GM23248 (cell line): ENCODE measurements at regions not wholly inside any gene's neighbourhood (a gene's known extent, or its start where the extent isn't known, plus 50 kb on each side); places are given as distances from the start of the nearest gene placed in this dataset.
"Not testable (repeated sequence)": the region's sequence is repeated elsewhere in the genome, so short reads cannot be mapped to it uniquely, and the experiment has no call there.

Experiments
- DNase-seq: peaks from one replicate; pipeline ENCODE4 v3.0.0-alpha.2; 2015
- H2AFZ ChIP-seq: fragments of 200-600 bp; sonication (generic); 2 replicates; pipeline ENCODE4 v1.6.1; 2016; ENCODE audit warnings: antibody characterized with exemption
- H3F3A ChIP-seq: fragments of 200-600 bp; sonication (generic); 2 replicates; pipeline ENCODE4 v1.6.1; 2016; ENCODE audit warnings: mild to moderate bottlenecking, antibody characterized with exemption, mixed run types; ENCODE audit not compliant: insufficient read depth
- H3K27ac ChIP-seq: fragments of 200-600 bp; sonication (generic); 2 replicates; pipeline ENCODE4 v1.5.1; 2016; ENCODE audit warnings: mild to moderate bottlenecking
- H3K27me3 ChIP-seq: fragments of 200-600 bp; sonication (generic); replicated peaks from 2 replicates; pipeline ENCODE4 v1.6.1; 2016; ENCODE audit warnings: mild to moderate bottlenecking; ENCODE audit not compliant: insufficient read depth
- H3K36me3 ChIP-seq: fragments of 200-600 bp; sonication (generic); 2 replicates; pipeline ENCODE4 v1.6.1; 2016; ENCODE audit warnings: low read depth, mild to moderate bottlenecking
- H3K4me1 ChIP-seq: fragments of 200-600 bp; sonication (generic); 2 replicates; pipeline ENCODE4 v1.6.1; 2016; ENCODE audit warnings: mild to moderate bottlenecking; ENCODE audit not compliant: insufficient read depth
- H3K4me2 ChIP-seq: fragments of 200-600 bp; sonication (generic); one replicate; pipeline ENCODE4 v1.6.1; 2016; ENCODE audit warnings: mild to moderate bottlenecking; ENCODE audit not compliant: unreplicated experiment
- H3K4me3 ChIP-seq: fragments of 200-600 bp; sonication (generic); 2 replicates; pipeline ENCODE4 v1.5.1; 2016; ENCODE audit warnings: mild to moderate bottlenecking
- H3K79me2 ChIP-seq: fragments of 200-600 bp; sonication (generic); 2 replicates; pipeline ENCODE4 v1.6.1; 2016; ENCODE audit warnings: mild to moderate bottlenecking; ENCODE audit not compliant: insufficient read depth
- H3K9ac ChIP-seq: fragments of 200-600 bp; sonication (generic); 2 replicates; pipeline ENCODE4 v1.6.1; 2016; ENCODE audit warnings: mild to moderate bottlenecking
- H3K9me2 ChIP-seq: fragments of 200-600 bp; sonication (generic); 2 replicates; pipeline ENCODE4 v1.6.1; 2016; ENCODE audit warnings: mixed run types, mild to moderate bottlenecking, moderate library complexity; ENCODE audit not compliant: insufficient read depth
- H3K9me3 ChIP-seq: fragments of 200-600 bp; sonication (generic); one replicate; pipeline ENCODE4 v1.6.1; 2017; ENCODE audit warnings: low read depth
- H4K20me1 ChIP-seq: fragments of 200-600 bp; sonication (generic); 2 replicates; pipeline ENCODE4 v1.6.0; 2016; ENCODE audit not compliant: insufficient read depth
- EZH2 ChIP-seq: fragments of 200-600 bp; sonication (generic); IDR thresholded peaks from 2 replicates; pipeline ENCODE4 v1.6.1; 2018; ENCODE audit warnings: antibody characterized with exemption, mild to moderate bottlenecking; ENCODE audit not compliant: insufficient read depth, poor library complexity, severe bottlenecking
- EZH2phosphoT487 ChIP-seq: fragments of 200-600 bp; sonication (generic); IDR thresholded peaks from 2 replicates; pipeline ENCODE4 v1.6.1; 2018; ENCODE audit warnings: antibody characterized with exemption, moderate library complexity, mild to moderate bottlenecking, low read depth; ENCODE audit not compliant: insufficient read depth
- WGBS, 2 experiments: methylation state at CpG; one replicate each; pipeline ENCODE4 v1.1.6; 2015 to 2017; ENCODE audit warnings: low lambda C conversion rate in 2 of 2, low coverage in 1 of 2; ENCODE audit errors: missing lambda C conversion rate in 2 of 2; 5-methylcytosine and 5-hydroxymethylcytosine counted together
- in situ Hi-C: fragments of 300-500 bp; cut with MboI; formaldehyde crosslinking; loops from 2 replicates; pipeline ENCODE4 v1.15.0; 2020

DNA sequence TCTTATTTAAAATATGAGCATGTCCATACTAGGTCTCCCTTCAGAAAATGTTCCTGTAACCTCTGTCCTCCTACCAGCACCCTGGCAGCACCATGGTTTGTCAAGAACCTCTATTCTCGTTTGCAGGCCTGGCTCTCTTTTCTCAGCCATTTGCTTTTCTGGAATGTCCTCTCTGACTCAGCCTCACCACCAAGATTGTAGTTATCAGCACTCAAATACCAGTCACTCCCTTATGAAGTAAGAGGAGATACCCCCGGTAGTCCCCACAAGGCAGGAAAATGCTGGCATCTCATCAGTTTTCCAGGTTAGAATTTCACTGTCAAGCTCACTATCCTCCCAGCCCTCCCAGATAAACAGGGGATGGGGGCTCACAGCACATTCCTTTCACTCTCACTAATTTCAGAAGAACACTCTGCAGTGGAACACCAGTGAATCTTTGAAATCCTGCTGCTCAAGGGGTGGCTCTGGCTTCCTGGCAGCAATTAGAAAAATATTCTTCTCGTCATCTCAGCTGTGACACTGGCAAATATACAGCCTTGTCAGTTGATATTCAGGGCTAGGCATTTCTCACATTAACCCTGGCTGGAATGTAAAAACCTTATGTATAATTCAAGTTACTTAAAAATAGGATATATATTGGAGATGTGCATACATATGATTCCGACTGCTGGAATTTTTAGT lies 129.2 kb downstream of the TBX18 start:
- peak overlapping the region; percentile 43 for H3K4me2 ChIP-seq

DNA sequence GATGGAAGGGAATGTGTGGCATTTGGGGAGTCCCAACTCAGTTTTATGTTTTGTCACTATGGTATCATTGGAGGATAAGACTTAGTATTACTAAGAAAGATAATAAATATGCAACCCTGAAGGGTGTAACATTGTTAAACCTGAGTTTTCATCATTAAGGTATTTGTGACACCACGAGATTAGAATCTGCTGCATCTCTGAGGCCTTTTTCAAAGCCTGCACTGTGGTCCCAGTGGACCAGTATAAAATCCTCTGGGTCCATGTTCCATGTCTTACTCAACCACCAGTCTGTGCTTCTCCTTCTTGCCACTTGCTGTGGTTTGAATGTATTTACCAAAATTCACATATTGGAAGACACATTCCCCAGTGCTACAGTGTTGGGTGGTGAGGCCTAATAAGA lies 130.6 kb downstream of the TBX18 start:
- Histone ChIP-seq H3F3A (peaks cover 14% of the 10 kb centered on the region; the same call in 1 of the 2 replicates), H2AFZ (no peak overlapping the region), H3K9ac (no peak overlapping the region), H4K20me1 (no peaks in the 10 kb centered on the region), H3K9me3 (no peaks in the 10 kb centered on the region), H3K4me1 (peaks cover 23% of the 10 kb centered on the region), H3K9me2 (no peaks in the 10 kb centered on the region), H3K36me3 (no peaks in the 10 kb centered on the region), H3K4me2 (no peak overlapping the region), H3K4me3 (no peak overlapping the region), H3K79me2 (no peaks in the 10 kb centered on the region), H3K27me3 (no peaks in the 10 kb centered on the region), H3K27ac (peak overlapping the region; percentile 59)
- in situ Hi-C loops, result no loop called here
- WGBS, 2 experiments, result 47 to 60% methylated on average over 1 of the region's 1 CpG
- TF ChIP-seq EZH2phosphoT487 (no peak), EZH2 (no peak)
- peak; percentile 67 for DNase-seq

More for the DNA sequence above, 129.2 kb downstream of the TBX18 start:
- Histone ChIP-seq H3K9me2 (no peaks in the 10 kb centered on the region), H2AFZ (peak overlapping the region; percentile 32; the same call in 1 of the 2 replicates), H3K36me3 (no peaks in the 10 kb centered on the region), H3K9ac (no peak overlapping the region), H3F3A (peaks cover 14% of the 10 kb centered on the region; the same call in 1 of the 2 replicates), H3K4me3 (no peak overlapping the region), H3K4me1 (peaks cover 33% of the 10 kb centered on the region), H3K9me3 (no peaks in the 10 kb centered on the region), H3K27ac (peak overlapping the region; percentile 27; the same call in 1 of the 2 replicates), H3K79me2 (no peaks in the 10 kb centered on the region), H4K20me1 (no peaks in the 10 kb centered on the region), H3K27me3 (no peaks in the 10 kb centered on the region)
- TF ChIP-seq EZH2 (no peak), EZH2phosphoT487 (no peak)
- in situ Hi-C loops, result no loop called here
- 31 to 35% methylated on average over 4 of the region's 4 CpGs for WGBS, 2 experiments
- peak; percentile 62 for DNase-seq

DNA sequence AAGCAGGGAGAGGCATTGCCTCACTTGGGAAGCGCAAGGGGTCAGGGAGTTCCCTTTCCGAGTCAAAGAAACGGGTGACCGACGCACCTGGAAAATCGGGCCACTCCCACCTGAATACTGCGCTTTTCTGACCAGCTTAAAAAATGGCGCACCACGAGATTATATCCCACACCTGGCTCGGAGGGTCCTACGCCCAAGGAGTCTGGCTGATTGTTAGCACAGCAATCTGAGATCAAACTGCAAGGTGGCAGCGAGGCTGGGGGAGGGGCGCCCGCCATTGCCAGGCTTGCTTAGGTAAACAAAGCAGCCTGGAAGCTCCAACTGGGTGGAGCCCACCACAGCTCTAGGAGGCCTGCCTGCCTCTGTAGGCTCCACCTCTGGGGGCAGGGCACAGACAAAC lies 137.9 kb downstream of the TBX18 start:
- H3K27me3 ChIP-seq, H3K9ac ChIP-seq, H3K79me2 ChIP-seq, H3K36me3 ChIP-seq, H3K4me2 ChIP-seq, in situ Hi-C loops, H3K27ac ChIP-seq, H3K9me3 ChIP-seq, H4K20me1 ChIP-seq, H2AFZ ChIP-seq, DNase-seq, H3K4me3 ChIP-seq, H3K9me2 ChIP-seq: not testable (repeated sequence)
- WGBS, 2 experiments, result 92 to 96% methylated on average over 14 of the region's 14 CpGs
- Histone ChIP-seq H3K4me1 (peaks cover 29% of the 10 kb centered on the region), H3F3A (peaks cover 21% of the 10 kb centered on the region)

DNA sequence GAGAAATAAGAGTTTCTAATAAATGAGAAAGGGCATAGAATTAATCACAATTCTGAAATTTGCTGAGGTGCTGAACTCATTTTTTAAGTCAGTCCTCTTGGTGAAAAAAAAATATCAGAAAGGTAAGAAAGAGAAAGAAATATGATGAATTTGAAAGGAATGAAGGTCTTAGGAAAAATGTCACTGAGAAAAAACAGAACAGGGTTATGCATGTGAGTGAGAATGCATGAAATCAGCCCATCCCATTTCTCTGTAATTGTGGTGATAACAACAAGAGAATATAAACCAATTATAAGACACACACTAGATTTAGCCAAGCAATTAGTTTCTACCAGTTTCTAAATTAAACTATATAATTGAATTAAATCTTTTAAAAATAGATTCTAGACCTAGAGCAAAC lies 138.9 kb downstream of the TBX18 start:
- no peaks in the 10 kb centered on the region for H3K9me3 ChIP-seq
- H3F3A ChIP-seq, result peaks cover 21% of the 10 kb centered on the region
- no peaks in the 10 kb centered on the region for H3K36me3 ChIP-seq
- peak overlapping the region; percentile 23 for H3K4me2 ChIP-seq
- TF ChIP-seq EZH2phosphoT487, result no peak
- TF ChIP-seq EZH2, result no peak
- no peaks in the 10 kb centered on the region for H4K20me1 ChIP-seq
- no peaks in the 10 kb centered on the region for H3K27me3 ChIP-seq
- H3K4me3 ChIP-seq, result no peak overlapping the region
- in situ Hi-C loops, result no loop called here
- peaks cover 29% of the 10 kb centered on the region for H3K4me1 ChIP-seq
- no peak overlapping the region for H3K9ac ChIP-seq
- no peak overlapping the region for H2AFZ ChIP-seq
- no peaks in the 10 kb centered on the region for H3K79me2 ChIP-seq
- DNase-seq, result no peak
- no peak overlapping the region for H3K27ac ChIP-seq
- no peaks in the 10 kb centered on the region for H3K9me2 ChIP-seq
